ENCODE measurements at regions not wholly inside any gene's neighbourhood (a gene's known extent, or its start where the extent isn't known, plus 50 kb on each side); places are given as distances from the start of the nearest gene placed in this dataset.
"Not testable (repeated sequence)": the region's sequence is repeated elsewhere in the genome, so short reads cannot be mapped to it uniquely, and the experiment has no call there.

DNA sequence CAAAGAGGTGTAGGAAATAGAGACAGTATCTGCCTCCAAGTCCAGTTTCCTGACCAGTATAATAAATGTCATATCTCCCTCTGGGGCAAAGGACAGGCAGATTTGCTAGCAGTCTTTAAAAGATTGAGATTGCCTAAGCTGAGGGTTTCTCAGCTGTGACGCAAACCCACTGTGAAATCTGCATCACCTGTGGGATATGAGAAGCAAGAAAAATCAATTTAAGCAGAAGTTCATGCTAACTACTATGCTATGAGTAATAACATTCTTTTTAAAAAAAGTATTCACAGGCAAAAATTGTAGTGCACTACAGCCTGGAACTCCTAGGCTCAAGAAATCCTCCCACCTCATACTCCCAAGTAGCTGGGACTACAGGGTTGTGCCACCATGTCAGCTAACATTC is 168.1 kb upstream of the POC5 start (continued):
- TF ChIP-seq YY1 (tag by site-specific recombination; IDR thresholded peaks at IDR 0.05) = no peak
- TF ChIP-seq GLIS1 (tag by site-specific recombination; IDR thresholded peaks at IDR 0.05) = no peak
- no peak for TF ChIP-seq MZF1 (tag by site-specific recombination; IDR thresholded peaks at IDR 0.05; ENCODE audit: borderline replicate concordance)
- no peak for TF ChIP-seq MEIS1 (CRISPR knock-in tag; IDR thresholded peaks at IDR 0.05; ENCODE audit: borderline replicate concordance)
- TF ChIP-seq, protein P1, sequence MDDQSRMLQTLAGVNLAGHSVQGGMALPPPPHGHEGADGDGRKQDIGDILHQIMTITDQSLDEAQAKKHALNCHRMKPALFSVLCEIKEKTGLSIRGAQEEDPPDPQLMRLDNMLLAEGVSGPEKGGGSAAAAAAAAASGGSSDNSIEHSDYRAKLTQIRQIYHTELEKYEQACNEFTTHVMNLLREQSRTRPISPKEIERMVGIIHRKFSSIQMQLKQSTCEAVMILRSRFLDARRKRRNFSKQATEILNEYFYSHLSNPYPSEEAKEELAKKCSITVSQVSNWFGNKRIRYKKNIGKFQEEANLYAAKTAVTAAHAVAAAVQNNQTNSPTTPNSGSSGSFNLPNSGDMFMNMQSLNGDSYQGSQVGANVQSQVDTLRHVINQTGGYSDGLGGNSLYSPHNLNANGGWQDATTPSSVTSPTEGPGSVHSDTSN (CRISPR knock-in tag; IDR thresholded peaks at IDR 0.05) = no peak
- no peak for TF ChIP-seq ZNF248 (tag by site-specific recombination; IDR thresholded peaks at IDR 0.05)
- TF ChIP-seq, protein P2, sequence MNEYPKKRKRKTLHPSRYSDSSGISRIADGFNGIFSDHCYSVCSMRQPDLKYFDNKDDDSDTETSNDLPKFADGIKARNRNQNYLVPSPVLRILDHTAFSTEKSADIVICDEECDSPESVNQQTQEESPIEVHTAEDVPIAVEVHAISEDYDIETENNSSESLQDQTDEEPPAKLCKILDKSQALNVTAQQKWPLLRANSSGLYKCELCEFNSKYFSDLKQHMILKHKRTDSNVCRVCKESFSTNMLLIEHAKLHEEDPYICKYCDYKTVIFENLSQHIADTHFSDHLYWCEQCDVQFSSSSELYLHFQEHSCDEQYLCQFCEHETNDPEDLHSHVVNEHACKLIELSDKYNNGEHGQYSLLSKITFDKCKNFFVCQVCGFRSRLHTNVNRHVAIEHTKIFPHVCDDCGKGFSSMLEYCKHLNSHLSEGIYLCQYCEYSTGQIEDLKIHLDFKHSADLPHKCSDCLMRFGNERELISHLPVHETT (tag by site-specific recombination; IDR thresholded peaks at IDR 0.05) = no peak
- no peak for TF ChIP-seq YY2 (tag by site-specific recombination; IDR thresholded peaks at IDR 0.05)
- TF ChIP-seq, protein P3, sequence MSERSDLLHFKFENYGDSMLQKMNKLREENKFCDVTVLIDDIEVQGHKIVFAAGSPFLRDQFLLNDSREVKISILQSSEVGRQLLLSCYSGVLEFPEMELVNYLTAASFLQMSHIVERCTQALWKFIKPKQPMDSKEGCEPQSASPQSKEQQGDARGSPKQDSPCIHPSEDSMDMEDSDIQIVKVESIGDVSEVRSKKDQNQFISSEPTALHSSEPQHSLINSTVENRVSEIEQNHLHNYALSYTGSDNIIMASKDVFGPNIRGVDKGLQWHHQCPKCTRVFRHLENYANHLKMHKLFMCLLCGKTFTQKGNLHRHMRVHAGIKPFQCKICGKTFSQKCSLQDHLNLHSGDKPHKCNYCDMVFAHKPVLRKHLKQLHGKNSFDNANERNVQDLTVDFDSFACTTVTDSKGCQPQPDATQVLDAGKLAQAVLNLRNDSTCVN (tag by site-specific recombination; optimal IDR thresholded peaks at IDR 0.05) = no peak

DNA sequence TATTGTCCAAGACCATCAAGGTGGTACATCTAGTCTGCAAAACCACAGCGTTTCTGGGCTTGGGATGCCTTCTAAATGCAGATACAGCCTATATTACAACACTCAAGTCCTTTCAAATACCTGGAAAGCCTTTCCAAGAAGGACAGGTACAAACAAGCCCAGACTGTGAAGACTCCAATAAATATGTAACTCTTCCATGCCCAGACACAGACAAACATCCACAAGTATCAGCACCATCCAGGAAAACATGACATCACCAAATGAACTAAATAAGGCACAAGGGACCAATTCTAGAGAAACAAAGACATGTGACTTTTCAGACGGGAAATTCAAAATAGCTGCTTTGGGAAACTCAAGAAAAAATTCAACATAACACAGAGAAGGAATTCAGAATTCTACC is 152.7 kb upstream of the POC5 start:
- H3K36me3 ChIP-seq (ENCODE audit: control insufficient read depth in 2 of 2, insufficient read depth in 1 of 2, low read length in 2 of 2) = no peaks in the 10 kb centered on the region
- no peak for TF ChIP-seq ZNF394 (tag by site-specific recombination; IDR thresholded peaks at IDR 0.05; ENCODE audit: borderline replicate concordance)
- TF ChIP-seq, protein P4, sequence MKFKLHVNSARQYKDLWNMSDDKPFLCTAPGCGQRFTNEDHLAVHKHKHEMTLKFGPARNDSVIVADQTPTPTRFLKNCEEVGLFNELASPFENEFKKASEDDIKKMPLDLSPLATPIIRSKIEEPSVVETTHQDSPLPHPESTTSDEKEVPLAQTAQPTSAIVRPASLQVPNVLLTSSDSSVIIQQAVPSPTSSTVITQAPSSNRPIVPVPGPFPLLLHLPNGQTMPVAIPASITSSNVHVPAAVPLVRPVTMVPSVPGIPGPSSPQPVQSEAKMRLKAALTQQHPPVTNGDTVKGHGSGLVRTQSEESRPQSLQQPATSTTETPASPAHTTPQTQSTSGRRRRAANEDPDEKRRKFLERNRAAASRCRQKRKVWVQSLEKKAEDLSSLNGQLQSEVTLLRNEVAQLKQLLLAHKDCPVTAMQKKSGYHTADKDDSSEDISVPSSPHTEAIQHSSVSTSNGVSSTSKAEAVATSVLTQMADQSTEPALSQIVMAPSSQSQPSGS (tag by site-specific recombination; IDR thresholded peaks at IDR 0.05; ENCODE audit: low read depth) = peak; percentile 68
- TF ChIP-seq, protein P5, sequence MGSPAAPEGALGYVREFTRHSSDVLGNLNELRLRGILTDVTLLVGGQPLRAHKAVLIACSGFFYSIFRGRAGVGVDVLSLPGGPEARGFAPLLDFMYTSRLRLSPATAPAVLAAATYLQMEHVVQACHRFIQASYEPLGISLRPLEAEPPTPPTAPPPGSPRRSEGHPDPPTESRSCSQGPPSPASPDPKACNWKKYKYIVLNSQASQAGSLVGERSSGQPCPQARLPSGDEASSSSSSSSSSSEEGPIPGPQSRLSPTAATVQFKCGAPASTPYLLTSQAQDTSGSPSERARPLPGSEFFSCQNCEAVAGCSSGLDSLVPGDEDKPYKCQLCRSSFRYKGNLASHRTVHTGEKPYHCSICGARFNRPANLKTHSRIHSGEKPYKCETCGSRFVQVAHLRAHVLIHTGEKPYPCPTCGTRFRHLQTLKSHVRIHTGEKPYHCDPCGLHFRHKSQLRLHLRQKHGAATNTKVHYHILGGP (tag by site-specific recombination; IDR thresholded peaks at IDR 0.05) = peak; percentile 61
- CTCF ChIA-PET = no interaction called here
- no peaks in the 10 kb centered on the region for H3K9me3 ChIP-seq (ENCODE audit: control insufficient read depth, insufficient read depth, low read depth, low read length)
- H3K27ac ChIP-seq (ENCODE audit: extremely low read depth, low read depth, low read length) = no peak overlapping the region
- POLR2A ChIA-PET = no interaction called here
- H3K4me3 ChIP-seq (ENCODE audit: low read depth, low read length) = no peak overlapping the region
- no peaks in the 10 kb centered on the region for H3K4me1 ChIP-seq (ENCODE audit: control insufficient read depth, insufficient read depth, low read length)

DNA sequence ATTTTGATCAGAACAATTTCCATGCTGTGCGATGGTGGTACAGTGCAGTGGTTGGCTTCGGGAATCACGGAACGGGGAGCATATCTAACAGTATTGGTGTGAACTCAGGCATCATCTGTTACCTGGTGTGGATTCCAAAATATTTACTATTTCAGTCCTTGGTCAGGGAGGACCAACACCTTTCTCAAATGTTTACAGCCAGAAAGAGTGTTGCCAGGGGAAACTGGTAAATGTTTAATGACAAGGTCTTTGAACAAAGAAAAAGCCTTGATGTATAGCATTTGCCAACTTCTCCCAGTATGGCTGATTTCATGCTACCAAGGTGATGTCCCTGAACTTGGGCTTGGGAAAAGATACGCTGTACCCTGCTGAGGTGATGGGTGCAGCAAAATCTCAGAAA is 145.6 kb upstream of the POC5 start:
- H3K36me3 ChIP-seq (ENCODE audit: control insufficient read depth in 2 of 2, insufficient read depth in 1 of 2, low read length in 2 of 2) = no peaks in the 10 kb centered on the region
- ChIA-PET POLR2A (no interaction called here), CTCF (no interaction called here)
- H3K4me1 ChIP-seq (ENCODE audit: control insufficient read depth, insufficient read depth, low read length) = no peaks in the 10 kb centered on the region
- H3K9me3 ChIP-seq (ENCODE audit: control insufficient read depth, insufficient read depth, low read depth, low read length) = no peaks in the 10 kb centered on the region
- TF ChIP-seq ZNF707 (tag by site-specific recombination; IDR thresholded peaks at IDR 0.05) (no peak), YY1 (tag by site-specific recombination; IDR thresholded peaks at IDR 0.05) (no peak), ZNF23 (tag by site-specific recombination; IDR thresholded peaks at IDR 0.05; ENCODE audit: borderline replicate concordance) (no peak)
- TF ChIP-seq, protein P6, sequence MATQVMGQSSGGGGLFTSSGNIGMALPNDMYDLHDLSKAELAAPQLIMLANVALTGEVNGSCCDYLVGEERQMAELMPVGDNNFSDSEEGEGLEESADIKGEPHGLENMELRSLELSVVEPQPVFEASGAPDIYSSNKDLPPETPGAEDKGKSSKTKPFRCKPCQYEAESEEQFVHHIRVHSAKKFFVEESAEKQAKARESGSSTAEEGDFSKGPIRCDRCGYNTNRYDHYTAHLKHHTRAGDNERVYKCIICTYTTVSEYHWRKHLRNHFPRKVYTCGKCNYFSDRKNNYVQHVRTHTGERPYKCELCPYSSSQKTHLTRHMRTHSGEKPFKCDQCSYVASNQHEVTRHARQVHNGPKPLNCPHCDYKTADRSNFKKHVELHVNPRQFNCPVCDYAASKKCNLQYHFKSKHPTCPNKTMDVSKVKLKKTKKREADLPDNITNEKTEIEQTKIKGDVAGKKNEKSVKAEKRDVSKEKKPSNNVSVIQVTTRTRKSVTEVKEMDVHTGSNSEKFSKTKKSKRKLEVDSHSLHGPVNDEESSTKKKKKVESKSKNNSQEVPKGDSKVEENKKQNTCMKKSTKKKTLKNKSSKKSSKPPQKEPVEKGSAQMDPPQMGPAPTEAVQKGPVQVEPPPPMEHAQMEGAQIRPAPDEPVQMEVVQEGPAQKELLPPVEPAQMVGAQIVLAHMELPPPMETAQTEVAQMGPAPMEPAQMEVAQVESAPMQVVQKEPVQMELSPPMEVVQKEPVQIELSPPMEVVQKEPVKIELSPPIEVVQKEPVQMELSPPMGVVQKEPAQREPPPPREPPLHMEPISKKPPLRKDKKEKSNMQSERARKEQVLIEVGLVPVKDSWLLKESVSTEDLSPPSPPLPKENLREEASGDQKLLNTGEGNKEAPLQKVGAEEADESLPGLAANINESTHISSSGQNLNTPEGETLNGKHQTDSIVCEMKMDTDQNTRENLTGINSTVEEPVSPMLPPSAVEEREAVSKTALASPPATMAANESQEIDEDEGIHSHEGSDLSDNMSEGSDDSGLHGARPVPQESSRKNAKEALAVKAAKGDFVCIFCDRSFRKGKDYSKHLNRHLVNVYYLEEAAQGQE (tag by site-specific recombination; IDR thresholded peaks at IDR 0.05) = no peak
- no peak overlapping the region for H3K27ac ChIP-seq (ENCODE audit: extremely low read depth, low read depth, low read length)
- H3K4me3 ChIP-seq (ENCODE audit: low read depth, low read length) = no peak overlapping the region

DNA sequence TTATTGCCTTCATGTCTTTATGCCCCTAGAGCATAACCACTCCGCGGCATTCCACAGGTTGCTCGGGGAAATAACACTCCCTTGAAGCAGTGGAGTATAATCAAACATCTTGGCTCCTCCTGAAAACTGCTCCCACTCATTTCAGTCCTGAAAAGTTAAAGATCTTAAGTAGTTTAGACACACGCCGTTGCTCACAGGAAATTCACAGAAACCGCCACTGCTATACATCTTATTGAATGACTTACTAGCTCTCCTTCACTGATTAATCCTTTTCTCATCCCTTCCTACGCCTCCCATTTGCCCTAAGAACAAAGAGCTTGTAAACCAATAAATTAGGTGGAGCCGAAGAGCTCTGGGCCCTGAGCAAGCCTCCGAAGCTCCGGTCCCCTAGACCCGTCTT is 142.4 kb upstream of the POC5 start:
- H3K9me3 ChIP-seq (ENCODE audit: control insufficient read depth, insufficient read depth, low read depth, low read length); POLR2A ChIA-PET; H3K4me1 ChIP-seq (ENCODE audit: control insufficient read depth, insufficient read depth, low read length); H3K27ac ChIP-seq (ENCODE audit: extremely low read depth, low read depth, low read length); H3K36me3 ChIP-seq (ENCODE audit: control insufficient read depth in 2 of 2, insufficient read depth in 1 of 2, low read length in 2 of 2); CTCF ChIA-PET; H3K4me3 ChIP-seq (ENCODE audit: low read depth, low read length): not testable (repeated sequence)
